SW 1271 (cell line): ENCODE measurements at regions not wholly inside any gene's neighbourhood (a gene's known extent, or its start where the extent isn't known, plus 50 kb on each side); places are given as distances from the start of the nearest gene placed in this dataset.

Experiments used
- DNase-seq, 2 experiments: peaks; one replicate each; lab custom pipeline; 2025; lab: John Stamatoyannopoulos, UW

- no peak for DNase-seq
Observed at GRCh38 chr14:94682736-94683135, 70.5 kb downstream of the SERPINA3 start.

- DNase-seq: no peak
Observed at GRCh38 chr14:94682061-94682516, 69.9 kb downstream of the SERPINA3 start.

- peak; percentile 57 to 73 for DNase-seq
Observed at GRCh38 chr14:94681300-94682060, 69.3 kb downstream of the SERPINA3 start.

GRCh38 chr14:94680862-94681288 is 68.7 kb downstream of the SERPINA3 start:
- no peak for DNase-seq

GRCh38 chr14:94679937-94680861 is 68.0 kb downstream of the SERPINA3 start:
- no peak for DNase-seq

GRCh38 chr14:94679106-94679810 is 67.1 kb downstream of the SERPINA3 start:
- no peak for DNase-seq

- no peak for DNase-seq
Observed at GRCh38 chr14:94677747-94678146, 65.6 kb downstream of the SERPINA3 start.

GRCh38 chr14:94677213-94677612 is 65.0 kb downstream of the SERPINA3 start:
- no peak for DNase-seq

- DNase-seq: no peak
Observed at GRCh38 chr14:94676495-94677185, 64.4 kb downstream of the SERPINA3 start.

GRCh38 chr14:94675036-94675435 is 62.8 kb downstream of the SERPINA3 start:
- DNase-seq: no peak

- no peak for DNase-seq
Observed at GRCh38 chr14:94673781-94674231, 61.6 kb downstream of the SERPINA3 start.
